ENCODE measurements at regions not wholly inside any gene's neighbourhood (a gene's known extent, or its start where the extent isn't known, plus 50 kb on each side); places are given as distances from the start of the nearest gene placed in this dataset.

GRCh38 chr5:111826064-111826463, 69.1 kb upstream of the NREP start:
- TF ChIP-seq CTCF (IDR thresholded peaks at IDR 0.05) (no peak), POLR2A (IDR thresholded peaks at IDR 0.05) (no peak)

All from vagina (tissue), 2 donors.